HG03558 (cell line): ENCODE measurements at regions not wholly inside any gene's neighbourhood (a gene's known extent, or its start where the extent isn't known, plus 50 kb on each side); places are given as distances from the start of the nearest gene placed in this dataset.

Experiments used
- ATAC-seq: cut with Tn5 transposase; IDR thresholded peaks from one replicate; pipeline ENCODE4 v1.9.1; 2021; ENCODE audit warnings: moderate number of reproducible peaks; ENCODE audit not compliant: unreplicated experiment; ENCODE audit errors: extremely low read depth

DNA sequence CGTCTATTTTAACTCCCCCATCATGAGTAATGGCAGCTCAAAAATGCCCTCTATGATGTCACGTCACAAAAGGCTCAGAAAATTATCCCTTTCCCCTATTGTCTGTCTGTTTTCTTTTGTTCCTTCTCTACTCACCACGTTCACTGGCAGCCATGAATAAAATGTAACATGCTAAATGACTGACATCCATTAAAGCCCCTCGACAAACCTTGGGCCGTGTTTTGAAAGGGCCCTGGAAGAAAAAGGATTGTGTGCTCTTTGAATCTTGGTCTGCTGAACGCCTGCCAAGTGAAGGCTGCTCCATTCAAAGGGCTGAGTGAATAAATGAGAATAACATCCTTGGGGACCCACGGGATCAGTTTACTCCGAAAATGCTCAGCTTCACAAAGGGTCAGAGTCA is 118.7 kb downstream of the RPS12 start:
- ATAC-seq: no peak

DNA sequence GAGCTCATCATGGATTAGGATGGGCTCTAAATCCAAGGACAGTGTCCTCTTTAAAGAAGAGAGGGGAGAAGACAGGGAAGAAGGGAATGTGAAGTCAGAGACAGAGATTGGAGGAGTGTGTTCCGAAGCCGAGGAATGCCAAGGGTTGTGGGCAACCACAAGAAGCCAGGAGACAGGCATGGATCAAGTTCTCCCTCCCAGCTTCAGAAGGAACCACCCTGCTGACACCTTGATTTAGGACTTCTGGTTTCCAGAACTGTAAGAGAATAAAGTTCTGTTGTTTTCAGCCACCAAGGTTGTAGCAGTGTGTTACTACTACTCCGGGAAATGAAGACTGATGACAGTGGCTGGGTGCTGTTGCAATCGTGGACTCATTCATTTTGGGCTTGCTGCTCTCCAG is 120.1 kb downstream of the RPS12 start:
- ATAC-seq: no peak

DNA sequence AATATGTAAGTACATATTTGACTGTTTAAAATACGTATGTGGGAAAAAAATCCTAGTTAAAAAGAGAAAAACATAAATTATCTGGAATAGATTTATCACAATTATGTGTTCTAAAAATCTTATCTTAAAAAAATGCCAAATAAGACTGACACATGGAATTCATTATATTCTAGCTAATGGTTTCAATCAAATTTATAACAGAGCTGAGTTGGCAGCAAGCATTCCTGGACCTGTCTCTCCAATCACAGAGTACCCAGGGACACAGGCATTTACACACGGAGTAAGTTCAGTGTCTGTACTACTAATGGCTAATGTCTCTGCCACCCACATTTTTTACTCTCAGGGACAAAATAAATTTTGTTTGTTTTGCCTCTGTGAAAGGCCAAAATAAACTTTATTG is 122.3 kb downstream of the RPS12 start:
- ATAC-seq: no peak

DNA sequence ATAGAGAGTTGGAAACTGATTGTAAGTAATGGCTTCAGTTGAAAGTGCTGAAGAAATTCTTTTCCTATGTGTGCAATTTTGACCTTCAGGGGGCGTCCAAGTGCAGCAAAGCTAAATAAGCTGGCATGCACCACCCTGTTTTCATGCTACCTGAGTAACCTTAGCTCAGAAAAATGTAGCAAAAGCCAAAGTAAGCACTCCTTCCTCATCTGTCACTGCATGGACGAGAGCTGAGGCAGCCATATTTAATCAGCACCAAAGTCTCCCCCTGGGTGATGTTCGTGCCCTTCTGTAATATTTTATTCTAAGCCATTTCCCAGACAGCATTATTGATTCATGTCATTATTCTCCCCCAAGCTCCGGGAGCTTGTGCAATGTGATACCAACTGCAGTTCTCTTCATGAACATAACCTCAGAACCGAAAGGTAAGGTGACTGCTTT is 123.1 kb downstream of the RPS12 start:
- no peak for ATAC-seq

DNA sequence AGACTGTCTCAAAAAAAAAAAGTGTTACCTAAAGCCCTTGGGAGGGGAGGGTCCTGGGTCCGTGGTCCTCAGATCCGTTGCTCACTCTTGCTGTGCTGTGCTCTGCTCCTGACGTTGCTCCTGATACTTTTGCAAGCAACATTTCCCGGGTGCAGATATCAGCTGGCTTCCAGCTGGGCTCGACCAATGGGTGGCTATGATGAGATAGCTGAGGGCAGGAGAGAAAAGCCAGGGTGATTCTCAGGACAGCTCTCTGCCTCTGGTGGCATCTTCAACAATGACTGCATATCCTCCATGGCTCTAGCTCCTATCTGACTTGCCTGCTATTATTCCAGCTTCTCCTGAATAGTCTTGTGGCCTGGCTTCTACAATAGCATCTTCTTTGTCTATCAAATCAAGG is 134.5 kb downstream of the RPS12 start:
- ATAC-seq: no peak

DNA sequence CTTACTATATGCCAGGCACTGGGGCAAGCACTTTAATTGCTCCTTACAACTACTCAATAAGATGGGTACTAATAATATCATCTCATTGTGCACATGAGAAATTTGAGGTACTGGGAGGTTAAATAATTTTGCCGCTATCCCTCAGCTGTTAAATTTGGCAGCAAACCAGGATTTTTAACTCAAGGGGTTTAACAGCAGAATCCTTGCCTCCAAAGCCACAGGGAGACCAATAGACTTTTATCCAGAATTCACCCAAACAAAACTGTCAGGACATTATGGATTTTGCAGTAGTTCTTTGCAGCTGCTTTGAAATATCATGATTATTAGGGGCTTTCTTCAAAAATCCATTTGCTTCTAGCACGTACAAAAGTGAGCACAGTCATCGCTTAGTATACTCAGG is 136.2 kb downstream of the RPS12 start:
- ATAC-seq: no peak

DNA sequence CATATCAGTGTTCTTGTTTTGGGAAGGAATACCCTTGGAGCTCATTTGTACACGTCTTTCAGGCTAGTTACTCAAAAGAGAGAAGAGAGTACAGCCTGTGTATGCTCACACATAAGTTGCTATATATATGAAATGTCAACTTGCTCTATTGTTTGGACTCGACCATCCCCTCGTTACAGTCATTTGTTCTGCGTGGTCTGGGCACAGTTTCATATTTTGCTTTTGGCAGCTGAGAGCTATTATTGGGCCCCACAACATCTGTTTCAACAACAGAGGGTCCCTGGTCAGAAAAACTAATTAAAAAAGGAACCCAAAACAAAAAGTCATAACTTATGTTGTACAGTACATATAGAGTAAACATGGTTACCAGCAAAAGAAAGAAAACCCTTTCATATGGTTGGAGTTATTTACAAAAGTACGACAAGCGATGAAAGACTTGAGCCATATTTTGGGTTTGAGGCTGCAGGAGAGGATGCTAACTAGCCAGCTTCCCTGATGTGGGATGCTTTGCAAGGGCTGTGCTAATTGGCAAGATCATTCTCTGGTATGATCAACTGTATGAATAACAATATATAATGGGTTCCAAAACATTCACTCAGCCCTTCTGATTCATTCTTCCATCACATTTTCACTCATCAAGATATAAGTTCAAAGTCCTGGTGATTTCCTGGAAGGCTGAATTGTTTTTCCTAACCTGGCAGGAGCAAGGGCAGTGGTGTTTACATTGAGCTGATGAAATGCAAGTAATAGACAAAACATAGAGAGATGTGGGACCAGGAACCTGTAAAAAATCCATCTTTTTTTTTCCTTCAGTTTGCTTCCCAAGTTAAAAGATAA is 137.9 kb downstream of the RPS12 start:
- no peak for ATAC-seq

DNA sequence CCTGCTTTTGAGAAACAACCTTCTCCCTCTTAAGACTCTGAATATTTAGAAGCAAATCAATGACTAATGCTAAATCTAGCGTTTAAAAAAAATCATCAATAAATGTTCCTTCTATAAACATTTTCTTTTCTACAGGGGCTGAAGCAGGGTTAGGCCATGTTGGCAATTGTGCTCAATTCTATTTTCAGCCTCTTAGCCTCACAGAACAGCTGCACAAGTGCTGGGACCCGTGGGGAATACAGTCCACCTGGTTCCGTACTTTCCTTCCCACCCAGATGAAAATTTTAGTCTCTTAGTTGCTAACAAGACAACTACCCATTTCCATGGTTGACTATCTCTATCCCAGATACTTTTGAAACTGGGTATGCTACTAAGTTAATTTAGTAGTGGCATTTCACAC is 138.6 kb downstream of the RPS12 start:
- no peak for ATAC-seq

DNA sequence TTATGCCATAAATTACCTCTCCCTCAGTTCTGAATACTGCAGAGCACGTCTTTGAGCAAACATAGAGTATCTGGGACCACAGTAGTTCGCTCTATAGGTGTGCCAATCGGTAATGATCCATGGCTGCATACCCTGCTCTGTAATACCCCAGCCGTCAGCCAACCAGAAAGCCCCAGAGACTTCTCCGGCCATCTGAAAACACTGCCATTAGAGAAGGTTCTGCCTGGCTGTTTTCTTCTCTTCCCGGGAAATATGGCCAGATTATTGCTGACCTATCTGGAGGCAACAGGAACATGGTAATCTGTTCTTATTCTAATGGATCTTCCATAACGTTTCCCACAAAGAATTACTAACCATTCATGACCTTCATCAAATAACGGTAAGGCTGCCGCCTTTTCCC is 139.9 kb downstream of the RPS12 start:
- ATAC-seq: no peak

DNA sequence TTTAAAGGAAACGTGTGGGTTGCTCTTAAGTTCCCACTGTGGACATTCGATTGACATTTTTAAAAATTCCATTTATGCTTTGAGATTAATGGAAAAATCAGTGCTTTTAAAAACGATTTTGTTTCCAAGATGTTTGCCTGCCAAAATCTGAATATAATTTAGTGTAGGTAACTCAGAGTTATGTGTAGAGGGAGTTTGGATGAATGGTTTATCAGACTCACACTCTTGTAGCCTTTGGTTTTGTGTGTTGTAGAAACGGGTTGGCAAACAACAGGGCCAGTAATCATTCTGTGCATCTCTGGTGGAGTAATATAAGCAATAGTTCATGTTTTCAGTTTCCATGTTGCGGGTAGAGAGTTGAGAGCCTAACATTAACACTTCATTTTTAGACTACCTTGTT is 140.6 kb downstream of the RPS12 start:
- no peak for ATAC-seq

DNA sequence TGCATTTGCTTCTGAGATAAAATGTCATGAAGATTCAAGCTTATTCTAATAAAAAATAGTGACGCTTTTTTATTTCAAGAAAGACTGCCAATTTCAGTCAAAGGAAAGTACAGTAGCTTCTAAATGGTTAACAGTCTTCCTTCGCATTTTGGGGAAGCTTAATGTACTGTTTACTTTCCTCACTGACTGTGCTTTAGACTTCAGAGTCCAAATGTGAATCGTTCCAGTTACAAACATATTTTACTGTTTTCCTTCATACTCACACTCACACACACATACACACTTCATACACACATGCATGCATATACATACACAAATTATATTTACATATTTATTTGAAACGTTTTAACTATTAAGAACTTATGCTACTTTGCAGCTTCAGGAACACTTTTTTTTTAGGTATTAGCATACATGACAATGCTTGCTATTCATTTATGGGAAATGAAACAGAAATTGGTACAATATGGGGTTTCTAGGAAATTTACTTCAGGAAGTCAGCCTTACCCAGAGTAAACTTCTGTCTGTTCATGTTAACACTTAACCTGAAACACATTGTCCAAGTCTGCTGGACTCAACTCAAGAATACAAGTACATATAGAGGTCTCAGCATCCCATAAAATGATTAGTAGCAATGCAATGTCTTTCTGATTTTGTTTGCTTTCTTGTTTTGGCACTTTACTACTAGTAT is 145.4 kb downstream of the RPS12 start:
- ATAC-seq: no peak

DNA sequence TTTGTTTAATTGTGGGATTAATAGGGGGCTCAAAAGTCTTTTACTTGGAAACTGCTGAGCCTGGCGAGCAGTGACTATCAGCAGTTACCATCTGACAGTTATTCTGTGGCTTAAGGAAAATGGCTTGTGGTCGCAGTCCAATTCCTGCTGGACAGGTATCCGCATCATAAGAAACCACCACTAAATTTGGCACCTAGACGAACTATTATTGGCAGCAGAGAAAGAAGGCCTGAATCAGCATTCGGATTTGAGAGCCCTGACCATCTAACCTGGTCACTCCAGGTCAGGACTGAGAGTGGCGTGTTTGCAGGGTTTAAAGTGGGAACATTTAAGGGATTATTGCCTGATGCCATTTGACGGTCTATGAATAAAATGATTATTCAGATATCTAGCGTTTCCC is 146.4 kb downstream of the RPS12 start:
- ATAC-seq: no peak

DNA sequence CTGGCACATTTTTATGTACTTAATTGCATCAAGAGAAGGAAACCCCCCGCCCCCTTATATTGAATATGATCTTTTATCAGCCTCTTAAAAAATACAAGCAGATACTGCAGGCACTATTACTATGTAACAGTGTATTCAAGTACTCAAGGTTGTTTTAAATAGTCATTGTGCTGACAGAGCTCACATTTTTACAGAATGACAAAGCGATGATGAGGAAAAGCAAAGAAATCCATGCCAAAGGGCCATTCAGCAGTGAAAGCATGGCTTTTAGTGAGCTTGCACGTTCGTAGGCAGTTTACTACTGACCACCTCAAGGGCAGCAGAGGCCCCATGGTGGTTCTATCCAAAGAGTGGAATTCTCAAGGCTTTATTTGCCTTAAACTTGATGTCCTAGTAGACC is 146.8 kb downstream of the RPS12 start:
- no peak for ATAC-seq

DNA sequence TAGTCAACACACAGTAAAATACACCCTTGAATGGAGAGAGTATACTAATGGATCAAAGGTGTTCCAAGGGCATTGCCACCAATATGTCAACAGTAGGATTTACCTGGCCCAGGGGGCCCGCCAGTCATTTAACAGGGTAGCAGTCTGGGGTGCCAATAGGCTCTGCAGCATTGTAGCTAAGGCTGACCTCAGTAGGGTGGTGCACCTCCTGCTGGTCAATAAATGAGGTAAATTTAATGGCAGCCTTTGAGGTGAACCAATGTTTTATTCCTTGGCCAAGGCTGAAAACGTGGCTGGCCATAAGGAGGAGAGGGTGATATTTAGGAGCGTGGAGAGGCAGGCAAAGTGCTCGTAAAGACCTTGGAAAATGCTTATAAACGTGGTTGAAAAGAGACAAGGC is 147.2 kb downstream of the RPS12 start:
- no peak for ATAC-seq

DNA sequence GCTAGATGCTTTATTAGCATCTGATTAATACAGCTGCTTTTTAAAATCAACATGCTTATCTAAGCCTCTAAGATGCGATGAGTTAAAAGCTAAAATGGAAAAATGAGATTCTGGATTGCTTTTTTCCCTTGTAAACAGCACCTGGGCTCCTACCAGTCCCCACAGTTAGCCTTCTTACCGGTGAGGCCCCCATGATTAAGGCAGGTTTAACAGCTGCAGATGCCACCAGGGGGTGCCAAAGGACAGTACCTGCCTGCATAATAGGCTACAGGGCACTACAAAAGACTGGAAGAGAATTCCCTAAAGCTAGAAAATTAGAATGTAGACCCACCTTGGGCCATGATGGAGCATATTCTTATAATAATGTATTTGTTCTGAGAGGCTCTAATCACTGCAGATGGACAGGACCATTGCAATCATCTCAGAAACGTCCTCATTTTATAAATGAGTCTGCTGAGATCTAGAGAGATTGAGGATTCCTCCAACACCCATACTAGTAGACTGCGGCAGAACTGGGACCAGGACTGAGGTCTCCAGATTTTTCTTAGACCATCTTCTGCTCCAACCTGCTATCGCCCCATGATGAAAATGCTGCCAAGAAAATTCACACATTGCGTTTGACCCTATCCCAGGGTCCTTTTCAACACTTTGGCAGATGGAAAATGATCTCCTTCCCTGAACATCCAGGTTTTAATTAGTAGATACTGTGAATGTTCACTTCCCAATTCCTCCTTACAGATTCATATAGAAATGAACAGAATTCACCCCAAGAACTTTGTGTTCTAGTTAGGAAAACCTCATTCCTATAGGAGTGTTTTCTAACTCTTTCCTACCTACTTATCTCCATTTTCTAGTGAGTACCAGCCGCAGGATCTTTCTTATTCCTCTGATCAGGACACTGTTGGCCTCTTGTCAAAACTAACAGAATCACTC is 148.8 kb downstream of the RPS12 start:
- peak; percentile 73 for ATAC-seq

DNA sequence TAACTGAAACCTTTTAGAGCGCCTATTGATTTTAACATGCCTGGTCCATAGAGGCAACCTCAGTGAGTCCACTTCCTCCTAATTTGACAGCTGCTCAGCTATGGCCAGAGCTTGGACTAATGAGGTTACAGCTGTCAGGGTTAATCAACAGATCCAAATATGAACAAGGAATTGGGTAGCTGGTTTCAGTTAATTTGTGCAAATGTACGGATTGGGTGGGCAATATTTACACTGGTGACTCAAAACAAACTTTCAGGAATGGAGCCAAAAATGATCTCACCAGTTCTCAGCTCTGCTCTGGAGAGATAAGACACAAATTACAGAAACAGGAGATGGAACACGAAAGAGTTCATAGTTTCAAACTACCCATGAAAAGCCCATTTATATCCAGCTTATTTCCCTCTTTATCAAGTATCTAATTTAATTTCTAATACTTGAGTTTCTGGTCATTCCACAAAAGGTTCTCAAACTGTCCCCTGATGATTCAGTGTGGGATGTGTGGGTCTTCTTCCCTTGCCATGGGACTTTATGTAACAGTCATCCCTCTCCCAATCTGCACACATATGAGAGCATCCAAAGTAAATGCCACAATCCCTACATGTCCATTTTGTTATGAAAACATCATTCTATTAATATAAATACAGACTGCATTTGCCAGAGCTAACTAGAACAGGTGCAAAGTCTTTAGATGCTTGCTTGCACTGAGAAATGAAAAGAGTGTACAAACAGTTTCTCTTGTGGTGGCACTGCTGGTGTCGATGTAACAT is 149.9 kb downstream of the RPS12 start:
- ATAC-seq: no peak

DNA sequence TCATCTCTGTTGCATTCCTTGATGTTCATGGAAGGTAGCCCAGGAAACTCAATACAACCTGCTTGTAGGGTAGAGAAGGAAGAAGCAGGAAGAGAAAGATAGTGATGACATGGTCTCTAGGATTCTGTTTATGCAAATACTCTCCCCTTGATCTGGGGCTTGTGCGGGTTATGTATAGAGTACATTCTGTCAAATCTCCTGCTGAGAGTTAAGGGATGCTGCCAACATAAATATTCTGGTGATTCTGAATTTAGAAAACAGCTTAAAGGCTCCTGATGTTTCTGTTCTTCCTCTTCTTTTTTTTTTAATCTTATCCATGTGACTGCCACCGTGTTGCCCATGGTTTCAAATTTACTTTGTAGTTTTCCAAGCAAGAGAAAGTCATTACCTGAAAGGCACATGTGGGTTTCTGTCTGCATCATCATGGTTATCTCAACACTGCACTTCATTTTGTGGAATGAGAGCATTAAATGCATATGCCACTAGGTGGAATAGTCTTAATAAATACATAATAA is 150.6 kb downstream of the RPS12 start:
- ATAC-seq: no peak

DNA sequence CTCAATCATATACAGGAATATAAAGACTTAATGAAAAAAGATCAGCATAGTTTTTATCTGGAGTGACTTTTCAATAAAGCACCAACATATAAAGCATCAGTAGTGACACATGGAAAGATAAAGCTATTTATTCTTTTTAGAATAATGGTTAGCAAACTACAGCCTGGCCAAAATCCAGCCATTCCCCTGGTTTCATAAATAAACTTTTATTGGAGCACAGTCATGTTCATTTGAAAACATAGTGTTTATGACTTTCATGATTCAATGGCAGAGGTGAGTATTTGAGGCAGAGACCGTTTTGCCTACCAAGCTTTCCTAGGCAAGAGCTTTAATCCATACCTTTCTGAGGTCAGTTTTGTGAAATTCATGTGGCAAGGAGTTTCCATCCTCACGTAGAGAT is 153.5 kb downstream of the RPS12 start:
- no peak for ATAC-seq

DNA sequence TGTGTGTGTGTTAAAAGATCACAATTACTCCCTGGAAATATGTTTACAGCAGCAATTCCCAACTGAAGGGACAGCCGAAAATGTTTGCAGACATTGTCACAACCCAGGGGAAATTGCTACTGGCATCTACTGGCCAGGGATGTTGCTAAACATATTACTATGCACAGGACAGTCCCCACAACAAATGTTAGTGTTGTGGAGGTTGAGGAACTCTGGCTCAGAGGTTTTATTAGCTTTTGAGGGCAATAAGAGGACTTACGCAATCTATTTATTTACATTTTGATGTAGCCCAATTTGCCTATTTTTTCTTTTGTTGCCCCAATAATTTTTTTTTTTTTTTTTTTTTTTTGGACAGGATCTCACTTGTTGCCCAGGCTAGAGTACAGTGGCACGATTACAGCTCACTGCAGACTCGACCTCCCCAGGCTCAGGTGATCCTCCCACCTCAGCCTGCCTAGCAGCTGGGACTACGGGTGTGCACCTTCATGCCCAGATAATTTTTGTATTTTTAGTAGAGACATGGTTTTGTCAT is 154.1 kb downstream of the RPS12 start:
- ATAC-seq: no peak

DNA sequence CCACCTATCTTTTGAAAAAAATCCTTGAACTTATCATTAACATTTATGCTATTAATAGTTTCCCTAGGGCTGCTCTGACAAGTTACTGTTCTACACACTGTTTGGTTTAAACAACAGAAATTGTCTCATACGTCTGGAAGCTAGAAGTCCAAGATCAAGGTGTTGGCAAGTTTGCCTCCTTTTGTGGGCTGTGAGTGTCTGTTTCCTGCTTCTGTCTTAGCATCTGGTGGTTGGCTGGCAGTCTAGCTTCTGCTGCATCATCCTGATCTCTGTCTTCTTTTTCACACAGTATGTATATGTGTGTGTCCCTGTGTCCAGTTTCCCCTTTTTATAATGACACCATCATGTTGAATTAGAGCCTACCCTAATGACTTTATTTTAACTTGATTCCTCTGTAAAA is 154.8 kb downstream of the RPS12 start:
- no peak for ATAC-seq
